ENCODE measurements at regions not wholly inside any gene's neighbourhood (a gene's known extent, or its start where the extent isn't known, plus 50 kb on each side); places are given as distances from the start of the nearest gene placed in this dataset.

GRCh38 chr10:3477683-3478082 lies 305.1 kb upstream of the PITRM1 start:
- H3K4me1 Mint-ChIP-seq = peaks cover 10% of the 10 kb centered on the region
- CTCF ChIA-PET = no interaction called here

GRCh38 chr10:3476640-3477448 lies 304.3 kb upstream of the PITRM1 start:
- no peak overlapping the region for H3K27ac Mint-ChIP-seq
- H3K4me3 Mint-ChIP-seq = no peak overlapping the region

More at GRCh38 chr10:3477683-3478082, 305.1 kb upstream of the PITRM1 start:
- Mint-ChIP-seq H3K36me3 (peaks cover 2% of the 10 kb centered on the region), H3K9me3 (no peaks in the 10 kb centered on the region), H3K4me3 (no peak overlapping the region), H3K27me3 (peaks cover 26% of the 10 kb centered on the region), H3K27ac (no peak overlapping the region)
- no peak for DNase-seq

GRCh38 chr10:3476186-3476585 lies 303.6 kb upstream of the PITRM1 start:
- Mint-ChIP-seq H3K4me3 (no peak overlapping the region), H3K4me1 (peaks cover 23% of the 10 kb centered on the region), H3K9me3 (no peaks in the 10 kb centered on the region), H3K27ac (no peak overlapping the region), H3K27me3 (peaks cover 26% of the 10 kb centered on the region), H3K36me3 (peaks cover 6% of the 10 kb centered on the region)
- CTCF ChIA-PET = no interaction called here
- no peak for DNase-seq

More at GRCh38 chr10:3476640-3477448, 304.3 kb upstream of the PITRM1 start:
- Mint-ChIP-seq H3K4me1 (peaks cover 18% of the 10 kb centered on the region), H3K36me3 (peaks cover 6% of the 10 kb centered on the region), H3K9me3 (no peaks in the 10 kb centered on the region), H3K27me3 (peaks cover 26% of the 10 kb centered on the region)
- no peak for DNase-seq
- CTCF ChIA-PET = no interaction called here

- Mint-ChIP-seq H3K27ac (no peak overlapping the region), H3K36me3 (peaks cover 8% of the 10 kb centered on the region), H3K27me3 (peaks cover 26% of the 10 kb centered on the region), H3K4me1 (peaks cover 25% of the 10 kb centered on the region), H3K9me3 (no peaks in the 10 kb centered on the region), H3K4me3 (no peak overlapping the region)
- CTCF ChIA-PET = no interaction called here
- no peak for DNase-seq
Observed at GRCh38 chr10:3475367-3475766, 302.8 kb upstream of the PITRM1 start.

GRCh38 chr10:3474266-3474665 lies 301.7 kb upstream of the PITRM1 start:
- Mint-ChIP-seq H3K36me3 (peaks cover 8% of the 10 kb centered on the region), H3K9me3 (no peaks in the 10 kb centered on the region), H3K4me1 (peaks cover 31% of the 10 kb centered on the region), H3K4me3 (no peak overlapping the region), H3K27me3 (peaks cover 26% of the 10 kb centered on the region), H3K27ac (no peak overlapping the region)
- CTCF ChIA-PET = no interaction called here
- no peak for DNase-seq

- no peak overlapping the region for H3K4me3 Mint-ChIP-seq
- no peak for DNase-seq
- H3K36me3 Mint-ChIP-seq = peaks cover 13% of the 10 kb centered on the region
- H3K27me3 Mint-ChIP-seq = peaks cover 21% of the 10 kb centered on the region
- H3K9me3 Mint-ChIP-seq = no peaks in the 10 kb centered on the region
- CTCF ChIA-PET = no interaction called here
- peaks cover 41% of the 10 kb centered on the region for H3K4me1 Mint-ChIP-seq
- H3K27ac Mint-ChIP-seq = no peak overlapping the region
Observed at GRCh38 chr10:3473271-3473670, 300.7 kb upstream of the PITRM1 start.

GRCh38 chr10:3472287-3473051 lies 299.9 kb upstream of the PITRM1 start:
- no peak for DNase-seq
- H3K27ac Mint-ChIP-seq = peak overlapping the region; percentile 85
- H3K27me3 Mint-ChIP-seq = peaks cover 23% of the 10 kb centered on the region
- H3K36me3 Mint-ChIP-seq = peaks cover 16% of the 10 kb centered on the region
- CTCF ChIA-PET = interaction anchor here (1.1 kb wide), 1 partner anchor 275 kb away, joined by 3 read pairs; no protein-coding TSS in a partner anchor
- H3K4me3 Mint-ChIP-seq = peak overlapping the region; percentile 75
- H3K9me3 Mint-ChIP-seq = no peaks in the 10 kb centered on the region
- H3K4me1 Mint-ChIP-seq = peaks cover 49% of the 10 kb centered on the region

GRCh38 chr10:3471927-3472286 lies 299.3 kb upstream of the PITRM1 start:
- Mint-ChIP-seq H3K4me3 (peak overlapping the region; percentile 75), H3K4me1 (peaks cover 55% of the 10 kb centered on the region), H3K36me3 (peaks cover 16% of the 10 kb centered on the region), H3K27me3 (peaks cover 23% of the 10 kb centered on the region), H3K9me3 (no peaks in the 10 kb centered on the region), H3K27ac (peak overlapping the region; percentile 85)
- CTCF ChIA-PET = interaction anchor here (1.1 kb wide), 1 partner anchor 274 kb away, joined by 3 read pairs; no protein-coding TSS in a partner anchor
- no peak for DNase-seq

- Mint-ChIP-seq H3K4me3 (no peak overlapping the region), H3K36me3 (peaks cover 16% of the 10 kb centered on the region), H3K4me1 (peaks cover 57% of the 10 kb centered on the region), H3K9me3 (no peaks in the 10 kb centered on the region), H3K27ac (peak overlapping the region; percentile 19), H3K27me3 (peaks cover 20% of the 10 kb centered on the region)
- DNase-seq = no peak
- CTCF ChIA-PET = no interaction called here
Observed at GRCh38 chr10:3471472-3471871, 298.9 kb upstream of the PITRM1 start.

GRCh38 chr10:3470191-3470590 lies 297.6 kb upstream of the PITRM1 start:
- Mint-ChIP-seq H3K9me3 (no peaks in the 10 kb centered on the region), H3K4me1 (peaks cover 64% of the 10 kb centered on the region), H3K27me3 (peaks cover 13% of the 10 kb centered on the region), H3K36me3 (peaks cover 16% of the 10 kb centered on the region), H3K4me3 (no peak overlapping the region), H3K27ac (no peak overlapping the region)
- CTCF ChIA-PET = no interaction called here
- no peak for DNase-seq

GRCh38 chr10:3469639-3470020 lies 297.0 kb upstream of the PITRM1 start:
- H3K9me3 Mint-ChIP-seq = no peaks in the 10 kb centered on the region
- peaks cover 13% of the 10 kb centered on the region for H3K27me3 Mint-ChIP-seq
- H3K27ac Mint-ChIP-seq = no peak overlapping the region
- DNase-seq = no peak
- H3K4me3 Mint-ChIP-seq = no peak overlapping the region
- peaks cover 66% of the 10 kb centered on the region for H3K4me1 Mint-ChIP-seq
- H3K36me3 Mint-ChIP-seq = peaks cover 16% of the 10 kb centered on the region
- CTCF ChIA-PET = interaction anchor here (0.5 kb wide), 1 partner anchor 1380 kb away, joined by 3 read pairs; no protein-coding TSS in a partner anchor

- H3K9me3 Mint-ChIP-seq = no peaks in the 10 kb centered on the region
- peak overlapping the region; percentile 63 for H3K27ac Mint-ChIP-seq
- peaks cover 16% of the 10 kb centered on the region for H3K36me3 Mint-ChIP-seq
- peaks cover 9% of the 10 kb centered on the region for H3K27me3 Mint-ChIP-seq
- H3K4me1 Mint-ChIP-seq = peaks cover 66% of the 10 kb centered on the region
- no peak for DNase-seq
- CTCF ChIA-PET = interaction anchor here (0.5 kb wide), 1 partner anchor 1381 kb away, joined by 3 read pairs; no protein-coding TSS in a partner anchor
- H3K4me3 Mint-ChIP-seq = peak overlapping the region; percentile 8
Observed at GRCh38 chr10:3468919-3469638, 296.5 kb upstream of the PITRM1 start.

GRCh38 chr10:3467052-3467951 lies 294.7 kb upstream of the PITRM1 start:
- peaks cover 12% of the 10 kb centered on the region for H3K36me3 Mint-ChIP-seq
- peak; percentile 38 for DNase-seq
- peak overlapping the region; percentile 53 for H3K4me3 Mint-ChIP-seq
- H3K27me3 Mint-ChIP-seq = peaks cover 4% of the 10 kb centered on the region
- CTCF ChIA-PET = no interaction called here
- H3K4me1 Mint-ChIP-seq = peaks cover 53% of the 10 kb centered on the region
- peak overlapping the region; percentile 60 for H3K27ac Mint-ChIP-seq
- no peaks in the 10 kb centered on the region for H3K9me3 Mint-ChIP-seq

All from activated naive CD4-positive, alpha-beta T cell treated with anti-CD3 and anti-CD28 coated beads, Interleukin-2, amount 10 ng/mL, durations not matched to agents 7 days and 5 days (primary cell).